Right lobe of liver (tissue), 4 donors: ENCODE measurements at regions not wholly inside any gene's neighbourhood (a gene's known extent, or its start where the extent isn't known, plus 50 kb on each side); places are given as distances from the start of the nearest gene placed in this dataset.

ENCODE experiments used
- CTCF ChIP-seq, 4 donors: fragments of 200-600 bp in 3 of 4; fragments of 450-650 bp in 1 of 4; IDR thresholded peaks; one replicate each; pipeline versions ENCODE4 v1.5.1 to v1.8.0; 2016 to 2022; ENCODE audit warnings: antibody characterized with exemption in 4 of 4, mild to moderate bottlenecking in 2 of 4
- POLR2A ChIP-seq: fragments of 450-650 bp; IDR thresholded peaks from one replicate; pipeline ENCODE4 v1.6.1; 2017; ENCODE audit warnings: antibody characterized with exemption, mild to moderate bottlenecking
- donor health status: DM: no; HTN: no; CAD: no.
- donor health status: DM: no; HTN: no; CAD: no.
- donor health status: DM: no; HTN: yes; CAD: no.

DNA sequence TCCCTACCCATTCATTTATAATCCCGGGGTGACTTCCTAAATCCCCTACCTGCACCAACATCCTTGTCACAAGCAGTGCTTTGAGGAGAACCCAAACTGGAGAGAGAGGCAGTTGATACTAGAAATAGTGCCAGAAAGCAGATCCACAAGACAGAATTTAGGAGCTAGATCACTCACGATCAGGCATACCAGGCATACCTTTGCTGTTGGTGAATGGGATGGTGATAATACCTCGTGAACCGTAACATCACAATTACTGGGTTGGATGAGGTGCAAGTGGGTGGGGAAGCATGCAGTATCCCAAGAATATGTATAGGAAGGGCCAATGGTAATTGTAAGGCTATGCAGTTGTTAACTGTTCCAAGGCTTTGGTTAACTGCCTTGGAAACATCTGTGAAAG, 129.3 kb downstream of the TMA16 start:
- TF ChIP-seq CTCF (IDR thresholded peaks at IDR 0.05), result no peak
- no peak for TF ChIP-seq POLR2A
